ENCODE measurements at regions not wholly inside any gene's neighbourhood (a gene's known extent, or its start where the extent isn't known, plus 50 kb on each side); places are given as distances from the start of the nearest gene placed in this dataset.
"Not testable (repeated sequence)": the region's sequence is repeated elsewhere in the genome, so short reads cannot be mapped to it uniquely, and the experiment has no call there.

GRCh38 chr18:64791236-64791635 is 642.3 kb upstream of the LINC00305 start:
- no peak for FAIRE-seq
- no peak for DNase-seq (ENCODE audit: low spot score in 2 of 2)

GRCh38 chr18:64785686-64786085 is 636.8 kb upstream of the LINC00305 start:
- FAIRE-seq (no peak), DNase-seq (ENCODE audit: low spot score in 2 of 2) (no peak)

GRCh38 chr18:64777556-64777955 is 628.7 kb upstream of the LINC00305 start:
- FAIRE-seq = no peak
- no peak for DNase-seq (ENCODE audit: low spot score in 2 of 2)

GRCh38 chr18:64765908-64766307 is 617.0 kb upstream of the LINC00305 start:
- FAIRE-seq = no peak

GRCh38 chr18:64752707-64753106 is 603.8 kb upstream of the LINC00305 start:
- DNase-seq (ENCODE audit: low spot score in 2 of 2) (no peak), FAIRE-seq (no peak)

More at GRCh38 chr18:64765908-64766307, 617.0 kb upstream of the LINC00305 start:
- DNase-seq (ENCODE audit: low spot score in 2 of 2) = no peak

- FAIRE-seq = no peak
- DNase-seq (ENCODE audit: low spot score in 2 of 2) = no peak
These were observed 601.0 kb upstream of the LINC00305 start for GRCh38 chr18:64749884-64750283.

GRCh38 chr18:64747803-64748202 is 598.9 kb upstream of the LINC00305 start:
- FAIRE-seq (no peak), DNase-seq (ENCODE audit: low spot score in 2 of 2) (no peak)

- FAIRE-seq (no peak), DNase-seq (ENCODE audit: low spot score in 2 of 2) (no peak)
These were observed 594.0 kb upstream of the LINC00305 start for GRCh38 chr18:64742898-64743297.

GRCh38 chr18:64734063-64734462 is 585.2 kb upstream of the LINC00305 start:
- FAIRE-seq (no peak), DNase-seq (ENCODE audit: low spot score in 2 of 2) (no peak)

GRCh38 chr18:64725657-64726056 is 576.8 kb upstream of the LINC00305 start:
- FAIRE-seq; DNase-seq (ENCODE audit: low spot score in 2 of 2): not testable (repeated sequence)

GRCh38 chr18:64720781-64721464 is 572.0 kb upstream of the LINC00305 start:
- DNase-seq (ENCODE audit: low spot score in 2 of 2) (no peak), FAIRE-seq (no peak)

GRCh38 chr18:64718808-64719207 is 569.9 kb upstream of the LINC00305 start:
- DNase-seq (ENCODE audit: low spot score in 2 of 2) (no peak), FAIRE-seq (no peak)

- no peak for DNase-seq (ENCODE audit: low spot score in 2 of 2)
- FAIRE-seq = no peak
These were observed 568.1 kb upstream of the LINC00305 start for GRCh38 chr18:64717026-64717425.

GRCh38 chr18:64714086-64714485 is 565.2 kb upstream of the LINC00305 start:
- no peak for DNase-seq (ENCODE audit: low spot score in 2 of 2)
- no peak for FAIRE-seq

- DNase-seq (ENCODE audit: low spot score in 2 of 2) (no peak), FAIRE-seq (no peak)
These were observed 564.4 kb upstream of the LINC00305 start for GRCh38 chr18:64713284-64713683.

- FAIRE-seq (no peak), DNase-seq (ENCODE audit: low spot score in 2 of 2) (no peak)
These were observed 563.1 kb upstream of the LINC00305 start for GRCh38 chr18:64712035-64712434.

- no peak for FAIRE-seq
- no peak for DNase-seq (ENCODE audit: low spot score in 2 of 2)
These were observed 561.4 kb upstream of the LINC00305 start for GRCh38 chr18:64710105-64710861.

GRCh38 chr18:64707052-64707451 is 558.2 kb upstream of the LINC00305 start:
- DNase-seq (ENCODE audit: low spot score in 2 of 2) = no peak
- FAIRE-seq = no peak

GRCh38 chr18:64699081-64699480 is 550.2 kb upstream of the LINC00305 start:
- no peak for DNase-seq (ENCODE audit: low spot score in 2 of 2)
- FAIRE-seq = no peak

- DNase-seq (ENCODE audit: low spot score in 2 of 2) (no peak), FAIRE-seq (no peak)
These were observed 547.1 kb upstream of the LINC00305 start for GRCh38 chr18:64695851-64696553.

GRCh38 chr18:64693766-64694165 is 544.9 kb upstream of the LINC00305 start:
- FAIRE-seq (no peak), DNase-seq (ENCODE audit: low spot score in 2 of 2) (no peak)
